Natural killer cell treated with Interleukin-12 subunit alpha and Interleukin-12 subunit beta and Interleukin-15 and Interleukin-18, amount 100 ng/mL, for 72 hours (primary cell): ENCODE measurements at regions not wholly inside any gene's neighbourhood (a gene's known extent, or its start where the extent isn't known, plus 50 kb on each side); places are given as distances from the start of the nearest gene placed in this dataset.
"Not testable (repeated sequence)": the region's sequence is repeated elsewhere in the genome, so short reads cannot be mapped to it uniquely, and the experiment has no call there.

Experiments
- ATAC-seq, 2 donors: fragments of 150-1000 bp; cut with Tn5 transposase in 1 of 2; sonication (Bioruptor Pico), chemical (Tn5 transposase) in 1 of 2; 2 replicates each; pipeline ENCODE4 v1.10.0; 2021
- DNase-seq: peaks from one replicate; pipeline ENCODE4 v3.0.0; 2022; ENCODE audit warnings: low spot score
- H3K27ac Mint-ChIP-seq, 2 donors: 1 replicate in 1 of 2; 2 replicates in 1 of 2; pipeline ENCODE4 v1.8.0; 2022; ENCODE audit warnings: mixed read lengths in 2 of 2, mild to moderate bottlenecking in 1 of 2, moderate library complexity in 1 of 2
- H3K27me3 Mint-ChIP-seq, 2 donors: 1 replicate in 1 of 2; 2 replicates in 1 of 2; pipeline ENCODE4 v1.8.0; 2022; ENCODE audit warnings: mixed read lengths in 2 of 2
- H3K36me3 Mint-ChIP-seq: one replicate; pipeline ENCODE4 v1.8.0; 2022; ENCODE audit warnings: mixed read lengths
- H3K4me1 Mint-ChIP-seq, 2 donors: 1 replicate in 1 of 2; 2 replicates in 1 of 2; pipeline ENCODE4 v1.8.0; 2022; ENCODE audit warnings: low read depth in 2 of 2, mixed read lengths in 2 of 2, mild to moderate bottlenecking in 1 of 2
- H3K4me3 Mint-ChIP-seq: one replicate; pipeline ENCODE4 v1.8.0; 2022; ENCODE audit warnings: mixed read lengths
- H3K9me3 Mint-ChIP-seq: 2 replicates; pipeline ENCODE4 v1.8.0; 2022; ENCODE audit warnings: mixed read lengths

DNA sequence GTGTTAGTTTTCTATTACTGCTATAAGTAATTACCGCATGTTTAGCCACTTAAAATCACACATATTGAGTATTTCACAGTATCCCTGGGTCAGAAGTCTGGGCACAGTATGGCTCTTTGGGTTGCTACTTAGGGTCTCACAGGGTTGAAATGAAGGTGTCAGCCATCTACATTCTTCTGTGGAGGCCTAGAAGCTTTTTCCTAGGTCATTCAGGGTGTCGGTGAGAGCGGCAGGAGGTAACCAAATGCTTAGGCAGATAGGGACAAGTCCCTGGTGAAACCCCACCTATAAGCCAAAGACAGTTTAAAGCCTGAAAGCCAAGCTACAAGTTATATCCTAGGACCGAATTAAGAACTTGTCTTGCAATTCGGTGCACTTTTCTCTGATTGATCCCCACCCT is 856.7 kb downstream of the PCDH17 start:
- no peaks in the 10 kb centered on the region for H3K4me1 Mint-ChIP-seq
- ATAC-seq (no peak), DNase-seq (no peak)
- no peaks in the 10 kb centered on the region for H3K27me3 Mint-ChIP-seq
- no peak overlapping the region for H3K4me3 Mint-ChIP-seq
- H3K36me3 Mint-ChIP-seq: no peaks in the 10 kb centered on the region
- peaks cover 5% of the 10 kb centered on the region for H3K9me3 Mint-ChIP-seq
- H3K27ac Mint-ChIP-seq: no peak overlapping the region

DNA sequence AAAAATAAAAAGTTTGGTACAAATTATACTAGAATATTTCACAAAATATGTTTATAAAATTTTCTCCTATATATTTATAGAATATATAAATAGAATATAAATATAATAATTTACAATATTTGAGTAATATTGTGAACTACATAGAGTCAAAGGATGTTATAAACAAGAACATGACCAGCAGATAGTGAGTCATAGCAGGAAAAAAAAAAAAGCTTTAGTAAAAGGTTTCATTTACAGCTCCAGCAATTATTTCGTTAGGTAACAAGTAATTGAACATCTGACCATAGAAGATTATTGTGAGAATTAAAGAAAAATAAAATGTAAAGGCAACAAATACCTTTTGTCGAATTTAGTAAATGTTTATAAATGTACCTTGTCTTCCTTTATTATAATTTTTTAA is 864.1 kb downstream of the PCDH17 start:
- no peaks in the 10 kb centered on the region for H3K4me1 Mint-ChIP-seq
- H3K36me3 Mint-ChIP-seq: peaks cover under 1% of the 10 kb centered on the region
- DNase-seq (no peak), ATAC-seq (no peak)
- H3K27me3 Mint-ChIP-seq: no peaks in the 10 kb centered on the region
- H3K9me3 Mint-ChIP-seq: no peaks in the 10 kb centered on the region
- H3K27ac Mint-ChIP-seq: no peak overlapping the region
- no peak overlapping the region for H3K4me3 Mint-ChIP-seq

DNA sequence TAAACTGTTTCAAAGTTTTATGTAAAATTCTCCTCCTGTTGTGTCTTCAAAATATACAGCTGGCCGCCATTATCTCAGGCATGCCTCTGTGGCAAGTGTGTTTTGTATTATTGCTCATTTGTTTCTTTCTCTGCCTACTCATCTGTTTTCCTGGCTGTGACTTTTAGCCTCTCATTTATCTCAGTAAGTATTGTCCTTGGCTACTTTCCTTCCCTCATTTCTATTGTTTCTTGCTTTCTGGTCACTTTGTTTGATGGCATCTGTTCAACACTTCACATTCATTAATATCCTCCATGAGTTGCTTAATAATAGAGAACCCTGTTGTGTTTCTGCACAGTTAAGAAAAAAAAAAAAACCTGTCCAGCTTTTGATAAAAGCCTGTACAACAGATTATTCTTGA is 869.4 kb downstream of the PCDH17 start:
- Mint-ChIP-seq H3K36me3 (peaks cover 6% of the 10 kb centered on the region), H3K4me1 (no peaks in the 10 kb centered on the region), H3K9me3 (peaks cover 5% of the 10 kb centered on the region), H3K27ac (no peak overlapping the region), H3K4me3 (no peak overlapping the region), H3K27me3 (no peaks in the 10 kb centered on the region)
- DNase-seq (no peak), ATAC-seq (no peak)

DNA sequence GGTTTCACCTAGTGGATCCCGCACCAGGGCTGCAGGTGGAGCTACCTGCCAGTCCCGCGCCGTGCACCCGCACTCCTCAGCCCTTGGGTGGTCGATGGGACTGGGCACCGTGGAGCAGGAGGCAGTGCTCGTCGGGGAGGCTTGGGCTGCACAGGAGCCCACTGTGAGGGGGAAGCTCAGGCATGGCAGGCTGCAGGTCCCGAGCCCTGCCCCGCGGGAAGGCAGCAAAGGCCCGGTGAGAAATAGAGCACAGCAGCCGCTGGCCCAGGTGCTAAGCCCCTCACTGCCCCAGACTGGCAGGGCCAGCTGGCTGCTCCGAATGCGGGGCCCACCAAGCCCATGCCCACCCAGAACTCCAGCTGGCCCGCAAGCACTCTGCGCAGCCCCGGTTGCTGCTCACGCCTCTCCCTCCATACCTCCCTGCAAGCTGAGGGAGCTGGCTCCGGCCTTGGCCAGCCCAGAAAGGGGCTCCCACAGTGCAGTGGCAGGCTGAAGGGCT is 872.7 kb downstream of the PCDH17 start:
- DNase-seq, H3K27ac Mint-ChIP-seq, H3K4me1 Mint-ChIP-seq, H3K36me3 Mint-ChIP-seq, H3K4me3 Mint-ChIP-seq, H3K27me3 Mint-ChIP-seq, ATAC-seq: not testable (repeated sequence)
- H3K9me3 Mint-ChIP-seq: peaks cover 11% of the 10 kb centered on the region

DNA sequence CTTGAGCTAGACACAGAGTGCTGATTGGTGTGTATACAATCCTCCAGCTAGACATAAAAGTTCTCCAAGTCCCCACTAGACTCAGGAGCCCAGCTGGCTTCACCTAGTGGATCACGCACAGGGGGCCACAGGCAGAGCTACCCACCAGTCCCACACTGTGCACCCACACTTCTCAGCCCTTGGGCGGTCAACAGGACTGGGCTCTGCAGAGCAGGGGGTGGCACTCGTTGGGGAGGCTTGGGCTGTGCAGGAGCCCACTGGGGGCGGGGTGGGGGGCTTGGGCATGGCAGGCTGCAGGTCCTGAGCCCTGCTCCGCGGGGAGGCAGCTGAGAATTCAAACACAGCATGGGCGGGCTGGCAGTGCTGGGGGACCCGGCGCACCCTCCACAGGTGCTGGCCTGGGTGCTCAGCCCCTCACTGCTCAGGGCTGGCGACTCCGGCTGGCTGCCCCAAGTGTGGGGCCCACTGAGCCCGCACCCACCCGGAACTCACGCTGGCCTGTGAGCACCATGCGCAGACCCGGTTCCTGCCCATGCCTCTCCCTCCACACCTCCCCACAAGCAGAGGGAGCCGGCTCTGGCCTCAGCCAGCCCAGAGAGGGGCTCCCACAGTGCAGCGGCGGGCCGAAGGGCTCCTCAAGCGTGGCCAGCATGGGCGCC is 873.8 kb downstream of the PCDH17 start:
- peaks cover 19% of the 10 kb centered on the region for H3K9me3 Mint-ChIP-seq
- not testable (repeated sequence) for H3K27me3 Mint-ChIP-seq, DNase-seq, H3K27ac Mint-ChIP-seq, H3K4me1 Mint-ChIP-seq, ATAC-seq, H3K4me3 Mint-ChIP-seq, H3K36me3 Mint-ChIP-seq

DNA sequence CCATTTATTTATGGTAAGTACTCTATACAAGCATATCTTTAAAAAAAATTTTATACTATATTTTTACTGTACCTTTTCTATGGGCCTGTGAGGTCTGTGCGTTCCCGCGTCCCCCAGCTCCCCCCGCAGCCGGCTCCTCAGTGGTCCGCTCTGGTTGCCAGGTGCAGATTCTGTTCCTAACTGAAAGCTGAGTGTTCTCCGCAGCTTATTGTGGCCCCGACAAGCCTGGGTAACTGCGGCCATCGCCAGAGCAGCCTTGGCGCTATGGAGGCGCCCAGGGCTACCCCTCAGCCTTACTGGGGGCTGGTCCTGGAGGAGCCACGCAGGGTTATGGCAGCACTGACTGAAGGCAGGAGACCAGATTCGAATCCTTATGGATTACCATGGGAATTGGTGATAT is 896.8 kb downstream of the PCDH17 start:
- Mint-ChIP-seq H3K27me3 (no peaks in the 10 kb centered on the region), H3K4me1 (no peaks in the 10 kb centered on the region), H3K4me3 (no peak overlapping the region), H3K27ac (no peak overlapping the region), H3K36me3 (no peaks in the 10 kb centered on the region), H3K9me3 (peaks cover 21% of the 10 kb centered on the region)
- no peak for DNase-seq
- ATAC-seq: no peak

DNA sequence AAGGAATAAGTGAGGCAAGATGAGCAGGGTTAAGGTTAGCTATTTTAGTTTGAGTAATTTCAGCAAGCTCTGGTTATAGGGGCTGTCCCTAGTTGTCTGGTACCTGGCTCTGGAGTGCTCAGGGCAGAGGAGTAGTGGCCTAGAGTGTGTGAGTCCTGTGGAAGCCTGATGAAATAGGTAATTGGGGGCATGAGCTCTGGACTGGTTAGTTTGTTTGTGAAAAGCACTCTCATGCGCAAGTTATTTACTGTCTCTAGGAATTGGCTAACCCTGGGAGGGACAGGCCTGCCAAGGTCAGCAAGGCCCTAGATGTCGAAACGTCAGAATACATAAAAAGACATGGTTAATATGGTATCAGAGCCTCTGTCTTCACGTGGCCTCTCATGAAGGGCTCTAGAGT is 900.1 kb downstream of the PCDH17 start:
- Mint-ChIP-seq H3K4me3 (no peak overlapping the region), H3K27me3 (no peaks in the 10 kb centered on the region), H3K27ac (no peak overlapping the region), H3K36me3 (no peaks in the 10 kb centered on the region), H3K9me3 (peaks cover 25% of the 10 kb centered on the region), H3K4me1 (no peaks in the 10 kb centered on the region)
- DNase-seq: no peak
- ATAC-seq: no peak

DNA sequence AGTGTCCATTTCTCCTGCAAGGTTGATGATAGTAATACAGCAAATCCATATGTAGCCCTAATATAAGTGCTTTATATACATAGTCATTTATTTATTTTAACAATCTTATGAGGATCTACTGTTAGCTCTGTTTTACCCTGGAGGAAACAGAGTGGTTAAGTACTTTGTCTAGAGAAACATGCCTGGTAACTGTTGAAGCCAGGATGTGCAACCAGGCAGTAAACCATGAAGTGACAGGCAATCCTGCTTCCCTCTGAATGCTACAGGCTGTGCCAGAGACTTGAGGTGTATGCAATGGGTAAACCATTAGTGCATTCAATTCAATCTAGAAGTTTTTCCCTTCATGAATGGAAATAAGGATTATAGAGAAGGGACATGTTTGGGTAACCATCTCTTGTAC is 911.0 kb downstream of the PCDH17 start:
- H3K4me1 Mint-ChIP-seq: no peaks in the 10 kb centered on the region
- no peak overlapping the region for H3K27ac Mint-ChIP-seq
- ATAC-seq (no peak), DNase-seq (no peak)
- H3K27me3 Mint-ChIP-seq: no peaks in the 10 kb centered on the region
- peaks cover 4% of the 10 kb centered on the region for H3K36me3 Mint-ChIP-seq
- peaks cover 15% of the 10 kb centered on the region for H3K9me3 Mint-ChIP-seq
- no peak overlapping the region for H3K4me3 Mint-ChIP-seq

DNA sequence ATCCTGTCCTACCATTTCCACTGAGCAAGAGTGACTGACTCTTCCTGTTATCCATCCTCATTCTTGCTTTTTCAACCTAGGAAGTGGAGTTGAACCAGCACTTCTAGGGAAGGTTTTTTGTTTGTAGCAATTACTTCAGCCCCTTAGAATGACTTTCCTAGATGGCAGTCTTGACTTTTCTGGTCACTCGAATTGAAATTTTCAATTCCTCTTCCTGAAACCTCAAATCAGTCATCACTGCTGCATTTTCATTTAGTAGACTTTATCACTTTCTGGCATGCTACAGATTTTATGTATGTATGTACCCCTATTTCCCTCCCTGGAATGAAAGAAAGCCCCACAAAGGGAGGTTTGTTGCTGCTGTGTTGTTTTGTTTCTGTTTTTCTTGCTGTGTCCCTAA is 915.9 kb downstream of the PCDH17 start:
- no peaks in the 10 kb centered on the region for H3K36me3 Mint-ChIP-seq
- peaks cover 12% of the 10 kb centered on the region for H3K9me3 Mint-ChIP-seq
- DNase-seq: no peak
- H3K4me3 Mint-ChIP-seq: no peak overlapping the region
- H3K27me3 Mint-ChIP-seq: no peaks in the 10 kb centered on the region
- H3K27ac Mint-ChIP-seq: no peak overlapping the region
- H3K4me1 Mint-ChIP-seq: no peaks in the 10 kb centered on the region
- ATAC-seq: no peak

DNA sequence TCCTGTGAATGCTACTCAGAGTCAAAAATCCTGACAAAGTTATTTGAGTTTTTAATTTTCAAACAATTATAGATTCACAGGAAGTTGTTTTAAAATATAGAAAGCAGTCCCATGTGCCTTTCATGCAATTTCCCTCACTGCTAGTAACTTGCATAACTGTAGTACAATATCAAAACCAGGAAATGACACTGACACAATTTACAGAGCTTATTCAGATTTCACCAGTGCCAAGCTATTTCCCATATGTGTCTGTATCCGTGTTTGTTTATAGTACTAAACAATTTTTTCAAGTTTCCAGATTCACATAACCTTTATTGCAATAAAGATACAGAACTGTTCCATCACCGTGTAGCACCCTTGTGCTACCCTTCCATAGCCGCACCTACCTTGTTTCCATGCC is 934.6 kb downstream of the PCDH17 start:
- no peaks in the 10 kb centered on the region for H3K27me3 Mint-ChIP-seq

DNA sequence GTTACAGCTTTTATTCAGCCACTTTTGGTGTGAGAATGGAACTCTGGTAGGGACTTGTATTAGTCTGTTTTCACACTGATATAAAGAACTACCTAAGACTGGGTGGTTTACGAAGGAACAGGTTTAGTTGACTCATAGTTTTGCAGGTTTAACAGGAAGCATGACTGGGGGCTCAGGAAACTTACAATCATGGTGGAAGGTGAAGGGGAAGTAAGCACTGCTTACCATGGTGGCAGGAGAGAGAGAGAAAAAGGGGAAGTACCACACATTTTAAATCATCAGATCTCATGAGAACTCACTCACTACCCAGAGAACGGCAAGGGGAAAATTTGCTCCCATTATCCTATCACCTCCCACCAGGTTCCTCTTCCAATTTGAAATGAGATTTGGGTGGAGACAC is 942.2 kb downstream of the PCDH17 start:
- DNase-seq (no peak), ATAC-seq (no peak)
- H3K4me3 Mint-ChIP-seq: no peak overlapping the region
- H3K27me3 Mint-ChIP-seq: no peaks in the 10 kb centered on the region
- H3K36me3 Mint-ChIP-seq: peaks cover 11% of the 10 kb centered on the region
- H3K27ac Mint-ChIP-seq: no peak overlapping the region
- peaks cover 40% of the 10 kb centered on the region for H3K9me3 Mint-ChIP-seq
- no peaks in the 10 kb centered on the region for H3K4me1 Mint-ChIP-seq

More for the DNA sequence above, 934.6 kb downstream of the PCDH17 start:
- Mint-ChIP-seq H3K36me3 (peaks cover 4% of the 10 kb centered on the region), H3K4me3 (no peak overlapping the region), H3K4me1 (no peaks in the 10 kb centered on the region), H3K9me3 (peaks cover 26% of the 10 kb centered on the region), H3K27ac (no peak overlapping the region)
- no peak for ATAC-seq
- DNase-seq: no peak

DNA sequence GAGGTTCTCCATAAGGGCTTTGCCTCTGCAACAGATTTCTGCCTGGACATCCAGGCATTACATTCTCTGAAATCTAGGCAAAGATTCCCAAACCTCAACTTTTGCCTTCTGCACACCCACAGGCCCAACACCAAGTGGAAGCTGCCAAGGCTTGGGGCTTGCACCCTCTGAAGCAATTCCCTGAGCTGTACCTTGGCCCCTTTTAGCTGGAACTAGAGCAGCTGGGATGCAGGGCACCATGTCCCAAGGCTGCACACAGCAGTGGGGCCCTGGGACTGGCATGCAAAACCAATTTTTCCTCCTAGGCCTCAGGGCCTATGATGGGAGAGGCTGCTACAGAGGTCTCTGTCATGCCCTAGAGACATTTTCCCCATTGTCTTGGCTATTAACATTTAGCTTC is 943.2 kb downstream of the PCDH17 start:
- Mint-ChIP-seq H3K9me3 (peaks cover 44% of the 10 kb centered on the region), H3K27ac (no peak overlapping the region), H3K4me3 (no peak overlapping the region), H3K27me3 (no peaks in the 10 kb centered on the region), H3K36me3 (peaks cover 18% of the 10 kb centered on the region), H3K4me1 (no peaks in the 10 kb centered on the region)
- ATAC-seq: no peak
- no peak for DNase-seq

DNA sequence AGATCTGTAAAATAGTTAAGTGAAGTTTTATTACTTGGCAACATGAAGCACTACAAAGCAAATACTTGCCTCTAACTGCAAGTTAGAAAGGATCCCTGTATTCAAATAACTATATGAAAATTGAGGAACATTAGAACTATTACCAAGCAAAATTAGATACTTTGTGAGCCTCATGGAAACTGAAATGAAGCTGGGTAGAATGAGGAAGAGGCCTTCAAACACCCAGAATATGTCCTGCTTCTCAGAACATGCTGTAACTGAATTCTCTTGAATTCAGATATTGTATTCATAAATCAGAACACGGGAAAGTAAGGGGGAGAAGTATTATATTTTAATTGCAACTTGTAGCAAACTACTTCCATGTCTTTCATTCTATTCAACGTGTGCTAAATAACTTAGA is 947.9 kb downstream of the PCDH17 start:
- Mint-ChIP-seq H3K27me3 (no peaks in the 10 kb centered on the region), H3K4me1 (no peaks in the 10 kb centered on the region), H3K9me3 (peaks cover 21% of the 10 kb centered on the region), H3K36me3 (peaks cover 18% of the 10 kb centered on the region), H3K27ac (no peak overlapping the region), H3K4me3 (no peak overlapping the region)
- DNase-seq (no peak), ATAC-seq (no peak)

DNA sequence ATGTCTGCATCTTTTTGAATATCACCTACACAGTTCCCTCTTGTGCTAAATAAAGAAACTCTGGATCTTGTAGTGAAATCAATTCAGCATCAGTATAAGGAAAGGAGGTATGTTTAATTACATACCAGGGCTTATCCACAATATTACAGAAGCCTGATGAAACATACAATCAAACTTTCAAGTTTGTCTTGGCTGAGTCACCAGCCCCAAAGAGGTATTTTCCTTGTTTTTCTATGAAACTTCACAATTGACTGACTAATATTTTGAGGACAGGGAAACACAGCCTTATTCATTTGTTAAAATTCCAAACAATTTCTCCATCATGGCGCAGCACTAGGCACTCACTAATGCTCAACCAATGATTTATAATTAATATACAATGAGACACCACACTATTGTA is 952.4 kb downstream of the PCDH17 start:
- peaks cover 8% of the 10 kb centered on the region for H3K9me3 Mint-ChIP-seq
- peaks cover 5% of the 10 kb centered on the region for H3K36me3 Mint-ChIP-seq
- ATAC-seq (no peak), DNase-seq (no peak)
- H3K27me3 Mint-ChIP-seq: no peaks in the 10 kb centered on the region
- H3K4me1 Mint-ChIP-seq: no peaks in the 10 kb centered on the region
- H3K27ac Mint-ChIP-seq: no peak overlapping the region
- no peak overlapping the region for H3K4me3 Mint-ChIP-seq

DNA sequence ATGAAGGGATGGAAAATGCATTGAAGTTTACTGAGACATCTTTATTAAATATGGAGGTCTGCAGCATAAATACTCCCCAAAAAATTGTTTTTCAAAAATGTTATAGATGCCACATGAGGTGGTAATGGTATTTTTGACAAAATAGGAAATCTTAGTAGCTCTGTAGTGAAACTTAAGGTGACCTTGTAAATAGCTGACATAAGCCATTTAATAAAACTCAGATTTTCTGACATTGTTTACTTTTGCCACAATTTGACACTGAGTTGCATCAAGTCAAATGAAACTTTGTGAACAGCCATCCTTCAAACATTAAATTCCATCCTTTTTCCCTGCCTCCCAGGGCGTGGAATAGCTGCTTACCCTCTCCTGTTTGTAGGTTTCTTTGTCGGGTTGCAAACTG is 953.1 kb downstream of the PCDH17 start:
- ATAC-seq (no peak), DNase-seq (no peak)
- H3K27me3 Mint-ChIP-seq: no peaks in the 10 kb centered on the region
- H3K4me3 Mint-ChIP-seq: no peak overlapping the region
- H3K4me1 Mint-ChIP-seq: no peaks in the 10 kb centered on the region
- peaks cover 4% of the 10 kb centered on the region for H3K36me3 Mint-ChIP-seq
- H3K9me3 Mint-ChIP-seq: peaks cover 13% of the 10 kb centered on the region
- H3K27ac Mint-ChIP-seq: no peak overlapping the region
